H9 (cell line): ENCODE measurements at regions not wholly inside any gene's neighbourhood (a gene's known extent, or its start where the extent isn't known, plus 50 kb on each side); places are given as distances from the start of the nearest gene placed in this dataset.

ENCODE experiments used
- DNase-seq: peaks from one replicate; pipeline ENCODE4 v3.0.0-alpha.2; 2017
- H2AFZ ChIP-seq: one replicate; pipeline ENCODE4 v1.6.1; 2013; ENCODE audit warnings: mild to moderate bottlenecking, low read length, control low read depth, moderate library complexity
- H2AK5ac ChIP-seq: 2 replicates; pipeline ENCODE4 v1.6.1; 2013; ENCODE audit warnings: low read length, control low read depth, mixed read lengths; ENCODE audit not compliant: insufficient read length
- H2BK120ac ChIP-seq: one replicate; pipeline ENCODE4 v1.6.1; 2013; ENCODE audit warnings: low read depth, mild to moderate bottlenecking, low read length, control low read depth, inconsistent platforms; ENCODE audit not compliant: poor library complexity, severe bottlenecking
- H2BK12ac ChIP-seq: 2 replicates; pipeline ENCODE4 v1.6.1; 2013; ENCODE audit warnings: low read length, control low read depth, mixed read lengths, low read depth; ENCODE audit not compliant: insufficient read length
- H2BK15ac ChIP-seq: 2 replicates; pipeline ENCODE4 v1.6.1; 2013; ENCODE audit warnings: low read depth, low read length, control low read depth
- H2BK20ac ChIP-seq: one replicate; pipeline ENCODE4 v1.6.1; 2013; ENCODE audit warnings: low read depth, mild to moderate bottlenecking, low read length, control low read depth, inconsistent platforms; ENCODE audit not compliant: poor library complexity, severe bottlenecking
- H2BK5ac ChIP-seq: 2 replicates; pipeline ENCODE4 v1.6.1; 2013; ENCODE audit warnings: low read length, control low read depth, mixed read lengths; ENCODE audit not compliant: insufficient read length
- H3K14ac ChIP-seq: 2 replicates; pipeline ENCODE4 v1.6.1; 2013; ENCODE audit warnings: low read length, control low read depth; ENCODE audit not compliant: insufficient read depth
- H3K18ac ChIP-seq: 2 replicates; pipeline ENCODE4 v1.6.1; 2013; ENCODE audit warnings: low read depth, mild to moderate bottlenecking, mixed read lengths, low read length, control low read depth; ENCODE audit not compliant: insufficient read length
- H3K23ac ChIP-seq: 2 replicates; pipeline ENCODE4 v1.6.1; 2013; ENCODE audit warnings: low read length, control low read depth, mixed read lengths, low read depth; ENCODE audit not compliant: insufficient read length
- H3K23me2 ChIP-seq: 2 replicates; pipeline ENCODE4 v1.6.1; 2013; ENCODE audit warnings: low read depth, mild to moderate bottlenecking, mixed read lengths, low read length, control low read depth; ENCODE audit not compliant: insufficient read length, poor library complexity, severe bottlenecking
- H3K27ac ChIP-seq: 2 replicates; pipeline ENCODE4 v1.5.1; 2013; ENCODE audit warnings: low read length, control low read depth, mixed read lengths, low read depth; ENCODE audit not compliant: insufficient read length
- H3K27me3 ChIP-seq: 2 replicates; pipeline ENCODE4 v1.6.1; 2013; ENCODE audit warnings: low read length, control low read depth, inconsistent platforms; ENCODE audit not compliant: insufficient read depth
- H3K4ac ChIP-seq: 2 replicates; pipeline ENCODE4 v1.6.1; 2013; ENCODE audit warnings: low read depth, mild to moderate bottlenecking, control low read depth, inconsistent platforms, low read length, moderate library complexity
- H3K4me1 ChIP-seq: 2 replicates; pipeline ENCODE4 v1.6.1; 2013; ENCODE audit warnings: low read length, control low read depth, inconsistent platforms; ENCODE audit not compliant: insufficient read depth
- H3K4me2 ChIP-seq: 2 replicates; pipeline ENCODE4 v1.6.1; 2013; ENCODE audit warnings: low read length, control low read depth, mixed read lengths; ENCODE audit not compliant: insufficient read length, insufficient read depth
- H3K56ac ChIP-seq: 2 replicates; pipeline ENCODE4 v1.6.1; 2013; ENCODE audit warnings: low read depth, mild to moderate bottlenecking, mixed read lengths, low read length, control low read depth; ENCODE audit not compliant: insufficient read length
- H3K79me1 ChIP-seq: 2 replicates; pipeline ENCODE4 v1.6.1; 2013; ENCODE audit warnings: low read depth, mild to moderate bottlenecking, moderate library complexity, low read length, control low read depth, inconsistent platforms; ENCODE audit not compliant: insufficient read depth, poor library complexity, severe bottlenecking
- H3K79me2 ChIP-seq: 2 replicates; pipeline ENCODE4 v1.6.1; 2013; ENCODE audit warnings: low read length, control low read depth, inconsistent platforms; ENCODE audit not compliant: insufficient read depth
- H3K9ac ChIP-seq: 2 replicates; pipeline ENCODE4 v1.6.1; 2013; ENCODE audit warnings: low read length, control low read depth, mixed read lengths; ENCODE audit not compliant: insufficient read length; ENCODE audit errors: extremely low read depth
- H3K9me3 ChIP-seq: one replicate; pipeline ENCODE4 v1.6.1; 2013; ENCODE audit warnings: low read depth, low read length, inconsistent platforms; ENCODE audit not compliant: control insufficient read depth
- H3T11ph ChIP-seq: one replicate; pipeline ENCODE4 v1.6.1; 2013; ENCODE audit warnings: mild to moderate bottlenecking, low read length, control low read depth, inconsistent platforms
- H4K20me1 ChIP-seq: one replicate; pipeline ENCODE4 v1.6.1; 2013; ENCODE audit not compliant: control insufficient read depth, insufficient read length, insufficient read depth
- H4K5ac ChIP-seq: 2 replicates; pipeline ENCODE4 v1.6.1; 2013; ENCODE audit warnings: low read depth, mild to moderate bottlenecking, mixed read lengths, low read length, control low read depth; ENCODE audit not compliant: insufficient read length
- H4K8ac ChIP-seq: replicated peaks from 2 replicates; pipeline ENCODE4 v1.6.1; 2013; ENCODE audit warnings: low read length, control low read depth, mixed read lengths, low read depth; ENCODE audit not compliant: insufficient read length
- H4K91ac ChIP-seq: 2 replicates; pipeline ENCODE4 v1.6.1; 2013; ENCODE audit warnings: low read depth, mild to moderate bottlenecking, moderate library complexity, mixed read lengths, low read length, control low read depth; ENCODE audit not compliant: insufficient read length
- H3K27ac Mint-ChIP-seq, 3 experiments: 2 replicates in 2 of 3; 3 replicates in 1 of 3; pipeline ENCODE4 v1.8.0; 2020 to 2021; ENCODE audit warnings: mixed read lengths in 3 of 3, mild to moderate bottlenecking in 1 of 3, moderate library complexity in 1 of 3
- H3K27me3 Mint-ChIP-seq: 2 replicates; pipeline ENCODE4 v1.8.0; 2021; ENCODE audit warnings: low read depth, mild to moderate bottlenecking, moderate library complexity, mixed read lengths
- H3K36me3 Mint-ChIP-seq, 3 experiments: 2 replicates in 2 of 3; 3 replicates in 1 of 3; pipeline ENCODE4 v1.8.0; 2020 to 2021; ENCODE audit warnings: low read depth in 3 of 3, mixed read lengths in 3 of 3; ENCODE audit not compliant: insufficient read depth in 1 of 3
- H3K4me1 Mint-ChIP-seq, 2 experiments: 2 replicates each; pipeline ENCODE4 v1.8.0; 2020; ENCODE audit warnings: mixed read lengths in 2 of 2
- H3K4me3 Mint-ChIP-seq, 2 experiments: 2 replicates in 1 of 2; 3 replicates in 1 of 2; pipeline ENCODE4 v1.8.0; 2020 to 2021; ENCODE audit warnings: mild to moderate bottlenecking in 2 of 2, mixed read lengths in 2 of 2, moderate library complexity in 1 of 2
- H3K9me3 Mint-ChIP-seq, 2 experiments: 2 replicates in 1 of 2; 3 replicates in 1 of 2; pipeline ENCODE4 v1.8.0; 2020; ENCODE audit warnings: mild to moderate bottlenecking in 2 of 2, mixed read lengths in 2 of 2, moderate library complexity in 1 of 2
- CTCF ChIP-seq: fragments of 200-600 bp; sonication (generic); conservative IDR thresholded peaks from 3 replicates; pipeline ENCODE4 v1.8.0; 2021; ENCODE audit warnings: antibody characterized with exemption, mild to moderate bottlenecking
- WGBS: extraction: QIAGEN DNeasy Blood & Tissue Kit; methylation state at CpG from one replicate; pipeline ENCODE4 v1.1.7; 2013; ENCODE audit warnings: missing lambda C conversion rate, low lambda C conversion rate, mixed read lengths; ENCODE audit not compliant: insufficient read length; ENCODE audit errors: extremely low coverage; 5-methylcytosine and 5-hydroxymethylcytosine counted together

GRCh38 chr3:88876724-88877123, 230.7 kb upstream of the EPHA3 start:
- Histone ChIP-seq H2AK5ac (no peak overlapping the region), H3K9ac (no peak overlapping the region), H3K27ac (no peak overlapping the region), H3K79me1 (no peaks in the 10 kb centered on the region), H3K79me2 (no peaks in the 10 kb centered on the region), H2BK15ac (no peak overlapping the region), H3K27me3 (no peaks in the 10 kb centered on the region; the same call in 1 of the 2 replicates), H4K5ac (no peak overlapping the region), H3K14ac (no peak overlapping the region), H3K56ac (no peak overlapping the region), H2BK5ac (no peak overlapping the region), H3K9me3 (no peaks in the 10 kb centered on the region), H3K23me2 (no peaks in the 10 kb centered on the region), H4K20me1 (no peaks in the 10 kb centered on the region), H4K8ac (no peak overlapping the region), H2BK12ac (no peak overlapping the region), H2BK20ac (no peak overlapping the region), H3K4me2 (no peak overlapping the region), H2AFZ (no peak overlapping the region), H3K4me1 (no peaks in the 10 kb centered on the region), H3T11ph (no peak overlapping the region), H3K18ac (no peak overlapping the region), H3K23ac (no peak overlapping the region), H4K91ac (no peak overlapping the region), H3K4ac (no peak overlapping the region), H2BK120ac (no peak overlapping the region)
- H3K27ac Mint-ChIP-seq: no peak overlapping the region
- TF ChIP-seq CTCF: no peak
- no peaks in the 10 kb centered on the region for H3K4me1 Mint-ChIP-seq
- no peak overlapping the region for H3K4me3 Mint-ChIP-seq
- DNase-seq: no peak
- H3K36me3 Mint-ChIP-seq: 0 out of 7 replicates have a peak, but pooled peaks cover 0 to 2% (median 0%) of the 10 kb centered on the region in 3 experiments
- H3K9me3 Mint-ChIP-seq: peaks cover 0 to 2% of the 10 kb centered on the region in 2 experiments; a peak in 1 of 5 replicates
- no CpG with 5 or more reads among the region's 4 CpGs for WGBS
- no peaks in the 10 kb centered on the region for H3K27me3 Mint-ChIP-seq
